SK-N-SH (cell line): ENCODE measurements at regions not wholly inside any gene's neighbourhood (a gene's known extent, or its start where the extent isn't known, plus 50 kb on each side); places are given as distances from the start of the nearest gene placed in this dataset.

Experiments
- CTCF ChIA-PET: fragments of 300-600, 350-600 bp; formaldehyde crosslinking; extraction: SDS; loops from one replicate; lab custom pipeline; 2021; lab: Yijun Ruan, JAX
- POLR2A ChIA-PET: fragments of 350-600 bp; sonication (Branson Sonifier 250); formaldehyde crosslinking; extraction: SDS; loops from one replicate; lab custom pipeline; 2020; ENCODE audit warnings: antibody characterized with exemption, inconsistent platforms; lab: Yijun Ruan, JAX
- DNase-seq: peaks from one replicate; pipeline ENCODE4 v3.0.0; 2012
- H2AFZ ChIP-seq: fragments of 200-600 bp; sonication (generic); 2 replicates; pipeline ENCODE4 v1.8.1; 2016; ENCODE audit warnings: antibody characterized with exemption, mild to moderate bottlenecking, low read depth
- H3F3A ChIP-seq: fragments of 200-600 bp; sonication (generic); replicated peaks from 2 replicates; pipeline ENCODE3; 2016; ENCODE audit warnings: antibody characterized with exemption, mild to moderate bottlenecking; ENCODE audit not compliant: insufficient read depth
- H3K27ac ChIP-seq, 2 experiments: fragments of 200-500 bp in 1 of 2; fragments of 200-600 bp in 1 of 2; sonication (Bioruptor generic) in 1 of 2; sonication (generic), shearing (Covaris generic) in 1 of 2; 2 replicates each; pipeline versions ENCODE4 v1.5.1 to v1.6.1; 2014 to 2016; ENCODE audit warnings: low read depth in 2 of 2, inconsistent platforms in 1 of 2, low read length in 1 of 2, mild to moderate bottlenecking in 1 of 2, mixed read lengths in 1 of 2
- H3K27me3 ChIP-seq: fragments of 200-600 bp; sonication (generic), shearing (Covaris generic); 2 replicates; pipeline ENCODE4 v1.6.1; 2016; ENCODE audit warnings: mixed run types; ENCODE audit not compliant: insufficient read depth
- H3K36me3 ChIP-seq, 2 experiments: fragments of 200-500 bp in 1 of 2; fragments of 200-600 bp in 1 of 2; sonication (Bioruptor generic) in 1 of 2; sonication (generic) in 1 of 2; replicated peaks in 1 of 2; 2 replicates each; pipeline versions ENCODE3 to v1.5.1; 2014 to 2016; ENCODE audit warnings: low read length in 1 of 2, mild to moderate bottlenecking in 1 of 2; ENCODE audit not compliant: insufficient read depth in 2 of 2, control insufficient read depth in 1 of 2
- H3K4me1 ChIP-seq, 2 experiments: fragments of 200-500 bp in 1 of 2; fragments of 200-600 bp in 1 of 2; sonication (Bioruptor generic) in 1 of 2; sonication (generic), shearing (Covaris generic) in 1 of 2; 2 replicates each; pipeline versions ENCODE4 v1.5.1 to v1.6.1; 2014 to 2016; ENCODE audit warnings: low read depth in 1 of 2, low read length in 1 of 2, mixed run types in 1 of 2; ENCODE audit not compliant: insufficient read depth in 2 of 2, control insufficient read depth in 1 of 2
- H3K4me2 ChIP-seq: fragments of 200-600 bp; sonication (generic), shearing (Covaris generic); 2 replicates; pipeline ENCODE4 v1.6.1; 2017; ENCODE audit warnings: mixed run types
- H3K4me3 ChIP-seq, 2 experiments: fragments of 200-500 bp in 1 of 2; fragments of 200-600 bp in 1 of 2; sonication (Bioruptor generic) in 1 of 2; sonication (generic), shearing (Covaris generic) in 1 of 2; 2 replicates each; pipeline versions ENCODE4 v1.5.1 to v1.8.1; 2014 to 2016; ENCODE audit warnings: low read depth in 2 of 2, inconsistent platforms in 1 of 2, low read length in 1 of 2, mild to moderate bottlenecking in 1 of 2, mixed read lengths in 1 of 2, moderate library complexity in 1 of 2
- H3K79me2 ChIP-seq: fragments of 200-600 bp; sonication (generic); 2 replicates; pipeline ENCODE4 v1.8.1; 2017; ENCODE audit warnings: mild to moderate bottlenecking; ENCODE audit not compliant: insufficient read depth
- H3K9ac ChIP-seq: fragments of 200-600 bp; sonication (generic); 2 replicates; pipeline ENCODE4 v1.6.1; 2017; ENCODE audit warnings: mixed run types
- H3K9me2 ChIP-seq: fragments of 200-600 bp; sonication (generic); 2 replicates; pipeline ENCODE4 v1.6.1; 2017; ENCODE audit warnings: mixed run types
- H3K9me3 ChIP-seq: fragments of 200-600 bp; sonication (generic); 2 replicates; pipeline ENCODE4 v1.6.1; 2017; ENCODE audit warnings: mixed run types, mild to moderate bottlenecking, moderate library complexity
- H4K20me1 ChIP-seq: fragments of 200-600 bp; sonication (generic); 2 replicates; pipeline ENCODE4 v1.6.1; 2017; ENCODE audit warnings: mild to moderate bottlenecking, mixed run types; ENCODE audit not compliant: insufficient read depth
- CHD2 ChIP-seq: fragments of 150-350 bp; IDR thresholded peaks from 2 replicates; pipeline ENCODE4 v1.6.1; 2018; ENCODE audit warnings: low read length; ENCODE audit not compliant: partially characterized antibody
- ELF1 ChIP-seq: IDR thresholded peaks from 2 replicates; pipeline ENCODE4 v1.4.0; 2012
- EP300 ChIP-seq, 2 experiments: IDR thresholded peaks; 2 replicates each; pipeline versions ENCODE4 v1.4.0 to v1.6.1; 2012; ENCODE audit warnings: borderline replicate concordance in 1 of 2, low read depth in 1 of 2, low read length in 1 of 2
- EZH2phosphoT487 ChIP-seq: fragments of 200-600 bp; sonication (generic); IDR thresholded peaks from 2 replicates; pipeline ENCODE4 v1.6.1; 2017; ENCODE audit warnings: low read depth, mixed run types, mild to moderate bottlenecking, antibody characterized with exemption, moderate library complexity, borderline replicate concordance
- FOSL2 ChIP-seq: IDR thresholded peaks from 2 replicates; pipeline ENCODE4 v1.4.0; 2012; ENCODE audit warnings: low read depth, mild to moderate bottlenecking, moderate library complexity, borderline replicate concordance
- FOXM1 ChIP-seq: IDR thresholded peaks from 2 replicates; pipeline ENCODE4 v1.4.0; 2012; ENCODE audit warnings: low read depth, mild to moderate bottlenecking
- GABPA ChIP-seq: IDR thresholded peaks from 2 replicates; pipeline ENCODE4 v1.4.0; 2012; ENCODE audit warnings: low read depth, mild to moderate bottlenecking
- GATA2 ChIP-seq: sonication (generic); formaldehyde crosslinking; IDR thresholded peaks from 2 replicates; pipeline ENCODE4 v1.5.0; 2020; ENCODE audit warnings: mild to moderate bottlenecking, missing genetic modification reagents
- IRF3 ChIP-seq: fragments of 150-350 bp; IDR thresholded peaks from 2 replicates; pipeline ENCODE4 v1.6.1; 2016; ENCODE audit warnings: mild to moderate bottlenecking, low read depth, low read length
- JUND ChIP-seq: IDR thresholded peaks from 2 replicates; pipeline ENCODE4 v1.4.0; 2012
- MEF2A ChIP-seq: IDR thresholded peaks from 2 replicates; pipeline ENCODE4 v1.4.0; 2012; ENCODE audit warnings: low read depth, borderline replicate concordance
- MXI1 ChIP-seq: IDR thresholded peaks from 2 replicates; pipeline ENCODE4 v1.6.1; 2012; ENCODE audit warnings: mild to moderate bottlenecking, low read depth, low read length, improper control_type of control experiment
- RAD21 ChIP-seq: IDR thresholded peaks from 2 replicates; pipeline ENCODE4 v1.6.1; 2012; ENCODE audit warnings: mild to moderate bottlenecking, low read length
- RCOR1 ChIP-seq: fragments of 150-350 bp; IDR thresholded peaks from 2 replicates; pipeline ENCODE4 v1.6.1; 2017; ENCODE audit warnings: antibody characterized with exemption, low read length
- RFX5 ChIP-seq: IDR thresholded peaks from 2 replicates; pipeline ENCODE4 v1.6.1; 2012; ENCODE audit warnings: mild to moderate bottlenecking, improper control_type of control experiment, low read length
- RXRA ChIP-seq: IDR thresholded peaks from 2 replicates; pipeline ENCODE4 v1.4.0; 2012; ENCODE audit warnings: low read depth, mild to moderate bottlenecking, borderline replicate concordance
- TEAD4 ChIP-seq: IDR thresholded peaks from 2 replicates; pipeline ENCODE4 v1.4.0; 2012; ENCODE audit warnings: mild to moderate bottlenecking, borderline replicate concordance; ENCODE audit not compliant: insufficient read depth
- USF1 ChIP-seq: IDR thresholded peaks from 2 replicates; pipeline ENCODE4 v1.4.0; 2012; ENCODE audit warnings: low read depth, borderline replicate concordance
- YY1 ChIP-seq: IDR thresholded peaks from 2 replicates; pipeline ENCODE4 v1.4.0; 2012; ENCODE audit warnings: low read depth, mild to moderate bottlenecking
- WGBS: methylation state at CpG from one replicate; pipeline ENCODE4 v1.1.6; 2017; ENCODE audit warnings: low lambda C conversion rate; 5-methylcytosine and 5-hydroxymethylcytosine counted together

DNA sequence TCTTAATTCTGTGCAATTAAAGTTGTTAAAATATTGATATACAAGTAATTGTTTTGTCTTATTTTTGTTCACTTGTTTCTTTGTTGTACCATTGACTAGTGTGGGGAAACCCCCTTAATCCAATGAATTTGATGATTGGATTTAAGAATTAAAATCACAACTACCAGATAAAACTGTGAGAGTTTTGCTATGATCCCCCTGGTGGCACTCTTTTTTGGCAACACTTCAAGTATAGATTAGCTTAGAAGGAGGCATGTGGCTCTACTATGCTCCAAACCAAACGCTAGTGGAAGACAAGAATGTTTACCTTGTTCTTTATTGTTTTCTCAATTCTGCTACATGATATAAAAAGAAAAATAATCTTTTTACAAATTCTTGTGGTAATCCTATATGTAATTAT lies 477.8 kb upstream of the ETAA1 start (continued):
- TF ChIP-seq EZH2phosphoT487 = no peak
- no peak for TF ChIP-seq RXRA
- no peak for TF ChIP-seq GABPA
- no peak for TF ChIP-seq USF1
- TF ChIP-seq RCOR1 = no peak

- CTCF ChIA-PET = no interaction called here
- H3K4me3 ChIP-seq = no peak overlapping the region
- TF ChIP-seq RAD21 = no peak
- TF ChIP-seq CHD2 = no peak
- TF ChIP-seq ELF1 = no peak
- TF ChIP-seq RFX5 = no peak
- TF ChIP-seq FOSL2 = no peak
- TF ChIP-seq EP300 (IDR thresholded peaks at IDR 0.05; ENCODE audit: borderline replicate concordance in 1 of 2, low read depth in 1 of 2, low read length in 1 of 2) = no peak
- no peak for TF ChIP-seq FOXM1
- TF ChIP-seq RCOR1 = no peak
- no peak for TF ChIP-seq TEAD4
- TF ChIP-seq MXI1 = no peak
- no peak for TF ChIP-seq MEF2A
- TF ChIP-seq IRF3 = no peak
- no peak for TF ChIP-seq GATA2 (CRISPR knock-in tag)
- no peak for TF ChIP-seq JUND
- TF ChIP-seq YY1 = no peak
- no peak for TF ChIP-seq USF1
- TF ChIP-seq RXRA = no peak
- H3K9ac ChIP-seq = no peak overlapping the region
- no peak overlapping the region for H3K4me2 ChIP-seq
- no peaks in the 10 kb centered on the region for H3K27me3 ChIP-seq
- WGBS = 66% methylated on average over 2 of the region's 2 CpGs
- POLR2A ChIA-PET = no interaction called here
- H3K79me2 ChIP-seq = no peaks in the 10 kb centered on the region
- no peaks in the 10 kb centered on the region for H3K9me2 ChIP-seq
- DNase-seq = no peak
- H3K4me1 ChIP-seq = no peaks in the 10 kb centered on the region
- no peaks in the 10 kb centered on the region for H3F3A ChIP-seq
- no peaks in the 10 kb centered on the region for H3K9me3 ChIP-seq
- H3K36me3 ChIP-seq = no peaks in the 10 kb centered on the region
- no peaks in the 10 kb centered on the region for H4K20me1 ChIP-seq
- H3K27ac ChIP-seq = no peak overlapping the region
- H2AFZ ChIP-seq = no peak overlapping the region; the same call in 1 of the 2 replicates
Measured at GRCh38 chr2:66920415-66920814, 476.7 kb upstream of the ETAA1 start.
